ENCODE measurements at regions not wholly inside any gene's neighbourhood (a gene's known extent, or its start where the extent isn't known, plus 50 kb on each side); places are given as distances from the start of the nearest gene placed in this dataset.

DNA sequence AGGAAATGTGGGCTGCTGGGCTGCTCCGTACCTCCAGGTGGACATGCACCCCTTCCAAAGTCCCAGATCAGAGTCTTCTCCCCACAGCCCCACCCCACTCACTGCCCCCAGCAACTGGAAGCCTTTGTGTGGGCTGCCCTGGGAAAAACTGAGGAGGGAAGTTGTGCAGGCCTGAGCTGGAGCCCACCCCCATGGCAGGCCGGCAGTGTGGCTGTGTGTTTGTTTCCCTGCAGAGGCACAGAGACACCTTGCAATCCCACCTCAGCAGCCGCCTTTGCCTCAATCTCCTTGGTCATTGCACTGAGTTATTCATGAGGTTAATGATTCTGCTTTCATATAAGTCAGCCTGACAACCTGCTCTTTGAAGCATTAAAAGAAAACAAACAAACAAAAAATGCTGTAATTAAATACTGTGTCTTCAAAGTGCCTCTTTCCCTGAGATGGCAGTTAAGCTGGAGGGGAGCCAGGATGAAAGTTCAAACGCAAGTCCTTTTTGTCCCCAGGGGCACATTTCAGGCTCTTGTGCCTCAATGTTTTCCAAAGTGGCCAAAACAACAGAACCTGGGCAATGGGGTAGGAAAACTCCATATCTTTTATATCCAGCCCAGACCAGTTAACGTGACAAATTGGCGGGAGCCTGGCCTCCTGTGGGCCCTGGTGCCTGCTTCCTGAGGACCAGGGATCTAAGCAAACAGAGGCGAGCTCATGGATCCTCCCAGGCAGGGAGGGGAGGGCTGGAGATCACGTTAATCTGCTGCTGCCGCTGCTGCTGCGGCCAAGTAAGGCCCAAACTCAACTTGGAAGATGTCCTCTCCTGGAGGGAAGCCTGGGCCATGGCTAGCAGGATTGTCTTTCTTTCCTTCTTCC lies 51.9 kb upstream of the TSPAN11 start:
- no peak for DNase-seq

DNA sequence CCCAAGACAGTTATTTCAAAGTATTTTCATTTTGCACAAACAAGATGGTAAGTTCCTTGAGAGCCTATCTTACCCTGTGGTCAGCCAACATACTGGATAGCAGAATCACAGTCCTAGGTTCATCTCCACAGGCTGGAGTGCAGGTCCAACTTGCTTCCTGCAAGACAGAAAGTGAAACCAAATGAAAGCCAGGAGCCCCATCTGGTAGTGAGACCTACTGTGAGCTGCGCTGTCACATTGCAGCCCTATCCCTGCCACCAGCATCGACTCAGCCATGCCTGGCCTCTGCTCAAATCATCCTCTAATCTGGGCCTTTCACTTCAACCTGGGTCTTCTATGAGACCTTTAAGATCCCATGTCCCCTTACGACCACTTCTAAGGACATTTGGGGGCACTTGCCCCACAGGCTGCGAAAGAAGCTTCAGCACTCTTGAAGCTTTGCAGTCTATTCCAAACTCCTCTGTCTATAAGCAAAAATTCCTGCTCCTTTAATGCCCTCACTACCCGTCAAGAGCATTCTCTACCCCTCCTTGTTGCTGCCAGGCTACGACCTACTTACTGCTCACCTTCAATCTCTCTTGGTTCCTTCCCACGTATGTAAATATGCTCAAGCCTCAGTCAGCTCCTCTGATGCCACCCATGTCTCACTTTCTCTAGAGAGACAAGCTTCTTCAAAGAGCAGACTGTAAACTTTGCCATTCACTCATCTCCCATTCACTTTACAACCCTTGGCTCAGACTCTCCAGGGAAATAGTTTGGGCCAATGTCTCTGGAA lies 55.9 kb upstream of the TSPAN11 start:
- DNase-seq = no peak

DNA sequence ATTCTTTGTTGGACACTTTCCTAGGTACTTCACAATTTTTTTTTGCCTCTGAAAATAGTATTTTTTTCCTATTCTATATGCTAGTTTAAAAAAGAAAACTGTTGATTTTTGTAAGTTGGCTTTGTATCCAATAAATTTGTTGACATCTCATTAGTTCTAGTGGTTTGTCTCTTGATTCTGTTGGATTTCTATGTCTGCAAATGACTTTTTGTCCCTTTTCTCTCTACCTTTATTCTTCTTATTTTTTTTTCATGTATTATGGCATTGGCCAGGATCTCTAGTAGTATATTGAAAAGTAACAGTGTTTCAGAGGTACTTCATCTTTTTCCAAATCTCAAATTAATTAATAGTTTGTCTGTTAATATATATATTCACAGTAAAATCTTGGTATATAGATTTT lies 59.1 kb upstream of the TSPAN11 start:
- DNase-seq = no peak

DNA sequence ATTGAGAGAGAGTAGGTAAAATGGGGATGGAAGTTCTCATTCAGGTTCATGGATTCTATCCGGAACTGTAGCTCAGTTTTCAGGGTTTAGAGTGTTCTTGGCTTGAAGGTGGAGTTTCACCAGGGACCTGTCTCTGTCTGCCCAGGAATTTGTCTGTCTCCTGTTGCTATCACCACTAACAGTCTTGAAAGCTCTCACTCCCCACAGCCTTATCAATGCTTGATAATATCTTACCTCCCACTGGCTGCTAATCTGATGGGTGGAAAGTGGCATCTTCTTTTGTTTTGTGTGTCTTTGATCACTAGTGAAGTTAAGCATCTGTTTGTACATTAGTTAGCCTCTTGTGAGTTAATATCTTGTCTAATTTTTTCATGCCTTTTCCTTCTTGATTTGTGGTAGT lies 60.3 kb upstream of the TSPAN11 start:
- no peak for DNase-seq

DNA sequence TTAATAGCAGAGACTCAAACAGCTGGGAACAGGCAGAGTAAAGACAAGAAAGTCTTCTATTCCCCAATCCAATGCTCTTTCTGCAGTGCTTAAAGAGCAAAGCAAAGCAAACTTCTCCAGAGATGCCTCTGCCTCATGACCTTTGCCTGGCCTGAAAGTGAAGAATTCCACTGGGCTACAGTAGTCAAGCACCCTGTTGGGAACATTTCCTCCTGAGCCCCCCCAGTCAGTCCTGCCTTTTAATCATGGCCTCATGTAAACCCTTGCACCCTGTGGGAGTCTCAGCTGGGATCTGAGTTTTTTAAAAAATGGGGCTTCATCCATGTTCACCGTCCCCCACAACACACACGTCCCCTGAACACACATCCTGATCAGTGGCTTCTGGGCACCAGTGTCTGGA lies 62.7 kb upstream of the TSPAN11 start:
- DNase-seq = no peak

DNA sequence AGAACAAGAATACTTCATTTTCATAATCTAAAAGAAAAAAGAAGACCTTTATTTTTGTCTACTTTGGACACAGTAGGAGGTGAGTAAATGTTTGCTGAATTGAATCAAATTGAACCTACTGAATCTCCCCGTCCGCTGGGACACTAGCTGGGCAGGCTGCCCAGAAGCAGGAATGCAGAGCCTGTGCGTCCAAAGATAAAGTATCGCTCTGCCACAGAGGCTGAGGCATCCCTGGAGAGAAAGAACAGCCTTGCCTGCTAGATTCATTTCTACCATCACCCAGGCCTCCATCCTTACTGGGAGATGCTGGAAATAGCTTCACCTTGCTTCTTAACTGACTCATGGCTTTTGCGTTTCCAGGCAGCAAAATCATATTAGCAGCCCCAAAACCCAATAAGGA lies 64.1 kb upstream of the TSPAN11 start:
- DNase-seq = peak; percentile 79

DNA sequence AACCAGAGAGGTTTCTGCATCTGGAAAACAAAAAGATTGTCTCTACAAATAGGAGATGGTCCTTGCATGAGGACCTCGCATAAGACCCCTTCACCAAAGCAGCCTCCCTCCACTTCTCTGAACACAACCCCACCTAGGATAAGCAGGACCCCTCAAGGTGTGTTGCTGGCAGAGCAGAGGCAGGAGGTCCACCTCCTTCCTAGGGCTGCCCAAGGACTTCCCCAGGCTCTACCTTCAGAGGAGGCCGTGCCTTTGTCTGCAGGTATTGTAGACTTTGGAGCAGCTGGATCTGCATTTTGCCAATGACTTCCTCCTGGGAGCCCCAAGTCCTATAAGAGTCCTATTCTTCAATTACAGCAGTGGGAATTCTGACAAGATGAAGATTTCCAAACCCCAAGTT lies 67.3 kb upstream of the TSPAN11 start:
- DNase-seq = no peak

DNA sequence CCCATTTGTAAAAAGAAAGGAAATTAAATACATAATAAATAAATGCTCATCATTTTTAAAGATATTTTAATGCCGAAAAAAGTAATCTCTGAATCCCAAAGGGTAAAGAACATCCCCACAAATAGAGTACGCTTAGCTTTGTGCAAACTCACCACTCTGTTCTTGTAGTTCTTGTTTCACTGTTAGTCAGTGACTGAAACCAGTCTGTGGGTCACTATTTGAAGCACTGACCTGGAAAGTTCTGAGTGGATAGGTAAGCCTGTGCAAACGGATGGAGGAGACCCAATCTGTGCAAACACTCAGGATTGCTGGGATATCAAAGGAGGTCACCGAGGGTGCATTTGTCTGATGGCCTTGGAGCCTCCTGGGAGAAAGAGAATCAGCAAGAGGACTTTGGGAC lies 68.1 kb upstream of the TSPAN11 start:
- no peak for DNase-seq

DNA sequence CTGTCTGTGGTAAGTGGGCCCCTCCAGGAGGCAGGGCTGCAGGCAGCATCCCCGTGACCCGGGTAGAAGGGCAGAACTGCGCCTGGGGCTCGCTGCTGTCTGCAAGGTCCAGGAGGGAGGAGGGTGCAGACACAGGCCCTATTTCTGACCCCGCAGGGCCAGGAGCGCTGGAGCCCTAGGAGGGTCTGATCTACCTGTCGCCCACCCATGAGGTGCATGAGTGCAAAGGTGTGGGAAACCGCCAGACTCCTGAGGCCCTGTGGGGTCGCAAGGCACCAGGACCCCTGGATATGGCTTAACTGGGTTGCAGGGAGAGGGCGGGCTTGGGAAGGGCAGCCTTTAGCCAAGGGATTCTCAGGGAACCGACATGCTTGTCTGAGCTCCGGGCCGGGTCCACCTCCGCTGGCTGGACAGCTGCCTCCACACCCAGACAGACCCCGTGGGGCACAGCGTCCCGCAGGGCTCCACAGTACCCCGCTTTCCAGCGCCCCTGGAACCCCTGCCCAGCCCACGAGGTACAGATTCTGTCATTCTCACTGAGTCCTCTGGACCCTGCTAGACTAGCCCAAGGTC lies 72.9 kb upstream of the TSPAN11 start:
- DNase-seq = no peak

DNA sequence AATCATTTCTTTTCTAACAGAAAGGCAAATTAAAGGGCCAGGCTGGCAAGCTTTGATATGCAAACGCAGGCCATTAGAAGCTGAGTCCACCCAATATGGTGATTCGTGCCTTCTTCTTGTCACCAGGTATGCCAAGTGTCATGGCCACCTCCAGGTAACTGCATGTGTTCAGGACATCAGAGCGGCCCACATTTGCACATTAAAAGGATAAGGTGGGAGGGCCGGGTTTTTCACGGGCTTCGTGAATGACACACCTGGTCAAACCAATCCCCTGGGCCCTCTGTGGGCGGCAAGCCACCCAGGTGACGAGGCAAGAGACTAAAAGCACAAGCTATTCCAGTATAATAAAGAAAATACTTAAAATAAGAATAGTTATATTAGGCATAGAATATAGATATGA lies 75.9 kb upstream of the TSPAN11 start:
- DNase-seq = no peak

DNA sequence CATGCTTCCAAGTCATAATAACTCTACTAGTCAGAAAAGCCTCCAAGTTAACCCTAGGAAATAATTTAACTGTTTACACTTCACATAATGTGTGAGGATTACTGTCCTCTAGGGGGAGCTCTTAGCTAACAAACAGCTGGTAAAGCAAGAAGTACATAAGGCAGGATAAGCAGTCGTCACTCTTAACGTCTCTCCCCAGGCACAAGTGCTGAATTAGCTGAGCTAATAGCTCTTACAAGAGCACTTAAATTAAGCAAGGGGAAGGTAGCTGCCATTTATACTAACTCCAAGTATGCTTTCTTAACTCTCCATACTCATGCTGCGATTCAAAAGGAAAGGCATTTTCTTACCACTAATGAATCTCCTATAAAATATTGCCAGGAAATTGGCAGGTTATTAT lies 79.3 kb upstream of the TSPAN11 start:
- peak; percentile 71 for DNase-seq

DNA sequence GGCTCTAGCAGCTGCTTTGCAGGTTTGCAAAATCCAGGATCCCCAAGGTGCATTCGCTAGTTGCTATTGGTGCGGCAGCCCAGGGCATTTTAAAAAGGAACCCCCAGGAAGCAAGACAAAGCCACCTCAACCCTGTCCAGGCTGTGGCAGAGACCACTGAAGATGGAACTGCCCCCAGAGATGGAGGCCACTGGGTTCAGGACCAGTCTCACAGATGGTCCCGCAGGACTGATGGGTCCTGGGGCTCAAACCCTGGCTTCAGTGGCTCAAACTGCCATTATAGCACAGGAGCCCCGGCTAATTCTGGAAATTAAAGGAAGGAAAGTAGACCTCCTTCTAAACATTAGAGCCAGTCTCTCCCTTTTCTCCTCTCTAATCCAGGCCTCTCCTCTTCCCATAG lies 79.8 kb upstream of the TSPAN11 start:
- DNase-seq = no peak

DNA sequence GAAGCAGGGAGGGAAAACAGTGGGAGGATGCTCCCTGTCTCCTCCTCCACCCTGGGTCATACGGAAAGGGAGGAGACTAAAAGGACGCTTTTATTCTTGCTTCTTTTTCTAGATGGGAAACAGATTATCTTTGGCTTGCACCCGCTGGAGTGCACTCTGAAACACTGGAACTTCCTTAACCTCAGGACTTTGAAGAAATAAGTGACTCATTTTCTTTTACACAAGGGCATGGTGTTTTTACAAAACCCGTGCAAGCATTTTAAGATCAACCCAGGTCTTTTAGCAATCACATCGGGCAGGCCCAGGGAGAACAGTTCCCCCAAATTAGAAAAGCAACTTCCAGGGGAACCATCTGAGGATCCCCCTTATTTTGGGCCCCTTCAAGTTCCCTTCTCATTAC lies 80.9 kb upstream of the TSPAN11 start:
- no peak for DNase-seq

DNA sequence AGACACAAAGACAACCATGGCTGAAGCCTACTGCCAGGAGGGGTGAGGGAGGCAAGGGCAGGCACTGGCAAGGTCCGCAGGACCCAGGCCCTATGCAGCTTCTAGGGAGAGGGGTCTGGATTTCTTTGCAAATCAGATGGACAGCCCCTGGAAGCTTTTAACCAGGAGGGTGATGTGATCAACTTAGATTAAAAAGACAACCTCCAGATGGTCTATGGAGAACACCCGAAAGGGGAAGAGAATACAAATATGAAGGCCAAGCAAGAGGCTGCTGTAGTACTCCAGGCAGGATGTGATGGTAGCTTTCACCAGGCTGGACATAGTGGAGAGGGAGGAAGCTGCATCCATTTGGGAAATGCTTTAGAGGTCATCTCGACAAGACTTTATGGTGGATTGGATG lies 83.3 kb upstream of the TSPAN11 start:
- DNase-seq = no peak

DNA sequence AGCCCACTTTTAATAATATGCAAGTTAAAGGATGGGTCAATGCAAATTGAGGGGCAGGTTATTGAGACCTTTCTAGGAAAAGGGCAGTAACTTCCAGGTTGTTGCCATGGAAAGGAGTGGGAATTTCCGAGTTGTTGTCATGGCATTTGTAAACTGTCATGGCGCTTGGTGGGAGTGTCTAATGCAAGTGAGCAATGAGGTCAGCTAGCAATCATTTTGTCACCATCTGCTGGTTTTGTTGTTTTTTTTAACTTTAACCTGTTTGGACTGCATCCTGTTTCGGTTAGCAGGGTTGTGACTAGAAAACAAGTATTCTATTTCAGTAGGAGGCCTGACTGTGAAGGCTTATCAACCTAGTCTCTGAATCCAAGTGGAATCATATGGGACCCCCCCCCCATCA lies 85.8 kb upstream of the TSPAN11 start:
- DNase-seq = no peak

DNA sequence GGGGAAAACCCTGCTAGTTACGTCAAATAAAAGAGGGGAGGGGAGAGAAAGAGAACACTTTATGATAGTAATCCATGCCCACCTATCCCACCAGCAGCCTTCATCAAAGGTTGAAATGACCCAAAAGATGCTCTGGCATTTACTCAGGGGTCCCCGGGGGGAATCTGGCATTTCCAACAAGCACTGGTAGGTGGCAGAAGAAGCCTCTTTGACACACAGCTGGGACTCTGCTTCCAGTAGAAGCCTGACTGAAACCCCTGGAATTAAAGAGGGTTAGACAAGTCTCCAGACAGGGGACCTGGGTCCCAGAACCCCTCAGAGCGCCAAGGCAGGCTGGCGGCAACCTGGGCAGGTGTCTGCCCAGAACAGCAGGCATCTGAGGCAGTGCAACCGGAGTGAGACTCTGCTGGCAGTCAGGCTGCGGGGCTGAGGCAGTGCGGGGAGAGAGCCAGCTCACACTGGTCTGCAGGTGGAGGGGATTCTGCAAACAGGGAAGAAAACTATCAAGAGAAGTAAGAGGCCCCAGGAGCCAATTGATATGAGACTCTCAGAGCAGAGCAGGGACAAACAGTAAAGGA lies 85.0 kb upstream of the CAPRIN2 start:
- no peak for DNase-seq

DNA sequence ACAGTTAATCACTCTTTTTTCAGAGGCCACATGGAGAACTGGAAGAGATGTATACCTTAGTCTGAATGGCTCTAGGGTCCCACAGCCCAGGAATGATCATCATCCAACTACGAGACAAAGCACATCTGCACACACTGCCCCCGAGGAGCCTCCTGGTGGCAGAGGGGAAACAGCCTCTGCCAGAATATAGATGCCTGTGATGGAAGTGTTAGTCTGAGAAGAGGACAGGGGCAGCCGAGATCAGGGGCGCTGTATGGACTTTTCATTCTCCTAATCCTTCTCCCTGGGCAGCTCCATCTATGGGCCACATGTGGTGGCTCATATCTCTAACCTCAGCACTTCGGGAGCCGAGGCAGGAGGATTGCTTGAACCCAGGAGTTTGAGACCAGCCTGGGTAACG lies 82.8 kb upstream of the CAPRIN2 start:
- DNase-seq = no peak

DNA sequence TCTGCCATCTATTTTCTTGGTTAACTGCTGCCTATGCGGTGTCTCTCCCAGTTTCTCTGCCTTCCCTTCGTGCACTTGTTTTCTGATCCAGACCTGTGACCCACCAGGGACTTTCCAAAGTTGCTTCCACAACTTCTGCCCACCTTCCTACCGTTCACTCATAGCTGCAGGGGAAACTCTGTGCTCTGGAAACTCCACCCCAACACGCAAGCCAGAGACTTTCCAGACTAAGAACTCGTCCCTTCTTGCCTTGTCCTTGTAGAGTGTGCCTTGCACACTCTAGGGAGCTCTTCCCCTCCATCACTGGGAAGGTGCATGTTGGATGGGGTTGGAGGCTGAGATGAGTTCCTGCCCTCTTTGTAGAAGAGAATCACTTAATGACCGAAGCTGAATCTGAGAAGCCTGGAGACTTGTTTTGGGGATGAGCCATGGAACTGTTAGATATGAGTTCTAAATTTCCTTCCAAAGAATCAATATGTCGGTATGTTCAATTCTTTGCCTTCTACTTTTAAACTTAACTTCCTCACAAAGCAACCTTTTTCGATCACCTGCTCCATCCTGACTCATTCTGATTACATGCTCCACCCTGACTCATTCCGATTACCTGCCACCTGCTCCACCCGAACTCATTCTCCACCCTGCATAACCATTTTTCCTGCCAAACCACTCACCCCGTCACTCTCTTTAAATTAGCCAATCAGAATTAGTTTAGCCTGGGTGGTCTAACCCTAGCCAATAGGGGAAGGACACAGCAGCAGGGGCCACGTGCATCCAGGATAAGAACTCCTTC lies 82.1 kb upstream of the CAPRIN2 start:
- no peak for DNase-seq

DNA sequence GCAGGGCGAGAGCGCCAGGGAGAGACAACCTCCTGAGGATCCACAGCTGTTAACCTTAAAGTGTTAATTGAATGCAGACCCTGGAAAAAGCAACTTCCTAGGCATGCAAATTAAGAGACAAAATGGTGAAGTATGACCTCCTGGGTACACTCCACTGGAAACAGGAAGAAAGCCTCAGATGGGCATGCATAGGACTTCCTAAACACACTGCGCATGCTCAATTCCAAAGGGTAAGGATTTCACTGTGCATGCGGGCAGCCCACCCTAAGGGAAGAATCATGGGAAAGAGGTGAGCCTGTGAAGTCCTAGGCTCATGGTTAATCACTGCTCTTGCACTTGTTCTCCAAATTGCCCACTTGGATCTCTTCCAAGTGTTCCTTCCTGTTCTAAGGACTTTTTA lies 80.5 kb upstream of the CAPRIN2 start:
- DNase-seq = no peak

DNA sequence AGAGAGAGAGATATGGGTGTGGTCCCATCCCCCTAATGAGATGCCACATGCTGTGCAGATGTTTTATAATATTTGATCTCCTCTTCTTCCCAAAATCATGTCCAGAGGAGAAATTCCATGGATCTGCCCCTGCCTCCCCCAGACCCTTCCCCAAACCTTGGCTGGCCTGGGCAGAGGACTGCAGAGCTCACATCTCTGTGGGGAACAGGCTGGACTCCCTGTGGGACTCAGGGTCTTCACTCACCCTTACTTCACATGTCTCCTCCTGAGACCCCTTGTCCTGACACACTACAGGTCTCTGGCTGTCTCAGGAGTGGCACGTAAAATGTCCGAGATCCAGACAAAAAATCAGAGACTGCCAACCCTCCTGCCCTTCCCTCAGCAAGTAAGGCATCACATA lies 76.0 kb upstream of the CAPRIN2 start:
- no peak for DNase-seq

DNA sequence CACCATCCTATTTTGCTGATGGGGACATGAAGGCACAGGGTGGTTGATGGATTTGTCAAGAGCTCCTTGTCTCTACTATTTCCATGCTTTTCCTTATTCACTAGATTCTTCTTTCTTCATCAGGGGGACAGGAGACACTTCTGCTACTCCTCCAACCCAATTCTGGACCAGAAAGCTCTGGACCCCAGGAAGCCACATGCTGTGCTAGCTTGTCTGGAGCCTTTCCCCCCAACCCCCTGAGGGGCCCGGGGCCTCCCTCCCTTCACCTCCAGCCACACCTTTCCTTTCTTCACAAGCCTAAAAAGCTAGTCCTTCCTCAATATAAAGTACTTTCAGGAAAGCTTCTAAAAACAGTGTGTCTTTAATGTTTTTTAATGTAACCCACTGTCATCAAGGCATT lies 75.1 kb upstream of the CAPRIN2 start:
- no peak for DNase-seq

DNA sequence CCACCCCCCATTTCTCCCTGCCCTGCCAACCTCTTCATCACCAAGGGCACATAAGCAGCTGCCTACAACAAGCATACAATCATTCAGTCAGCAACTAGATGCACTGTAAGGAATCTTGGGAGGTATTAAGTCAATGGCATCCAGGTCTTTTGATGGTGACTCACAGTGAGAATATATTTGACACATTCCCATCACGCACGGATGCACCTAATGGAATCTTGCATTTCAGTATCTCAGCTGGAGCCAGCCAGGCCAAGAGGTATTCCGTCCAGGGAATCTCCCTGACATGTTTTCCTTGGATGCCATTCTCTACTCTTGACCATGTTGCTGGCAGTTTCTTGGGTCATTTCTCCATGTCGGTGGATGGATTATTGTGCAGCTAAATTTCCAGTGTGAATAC lies 73.9 kb upstream of the CAPRIN2 start:
- DNase-seq = no peak
